ENCODE measurements at regions not wholly inside any gene's neighbourhood (a gene's known extent, or its start where the extent isn't known, plus 50 kb on each side); places are given as distances from the start of the nearest gene placed in this dataset.
A peak's percentile ranks its signal among the peaks of the same experiment; 100 is the strongest.
"Not testable (repeated sequence)": the region's sequence is repeated elsewhere in the genome, so short reads cannot be mapped to it uniquely, and the experiment has no call there.

- FAIRE-seq (no peak), DNase-seq (no peak)
- Histone ChIP-seq H3K4me3 (ENCODE audit: low read length in 3 of 3) (no peak overlapping the region), H3K27me3 (ENCODE audit: control insufficient read depth, insufficient read depth, low read length) (no peaks in the 10 kb centered on the region), H3K9ac (ENCODE audit: low read length in 3 of 3) (no peak overlapping the region), H3K27ac (ENCODE audit: low read depth in 2 of 2, low read length in 2 of 2) (no peak overlapping the region), H3K36me3 (ENCODE audit: control insufficient read depth in 2 of 3, insufficient read depth in 3 of 3, low read length in 3 of 3) (no peaks in the 10 kb centered on the region), H3K9me3 (ENCODE audit: control insufficient read depth in 2 of 3, insufficient read depth in 1 of 3, low read length in 3 of 3) (no peaks in the 10 kb centered on the region), H3K4me1 (ENCODE audit: control insufficient read depth in 2 of 3, insufficient read depth in 2 of 3, low read depth in 1 of 3, low read length in 3 of 3) (no peaks in the 10 kb centered on the region)
- no peak for TF ChIP-seq CTCF (IDR thresholded peaks at IDR 0.05; ENCODE audit: borderline replicate concordance, extremely low read depth, insufficient read depth)
- intact Hi-C loops (cut with DNase I) = no loop called here
Measured at GRCh38 chr18:1544016-1544415, 639.3 kb downstream of the ADCYAP1 start.

GRCh38 chr18:1557711-1558110 lies 653.0 kb downstream of the ADCYAP1 start:
- H3K27me3 ChIP-seq (ENCODE audit: control insufficient read depth, insufficient read depth, low read length); DNase-seq; intact Hi-C loops (cut with DNase I); H3K9ac ChIP-seq (ENCODE audit: low read length in 3 of 3); H3K36me3 ChIP-seq (ENCODE audit: control insufficient read depth in 2 of 3, insufficient read depth in 3 of 3, low read length in 3 of 3); H3K27ac ChIP-seq (ENCODE audit: low read depth in 2 of 2, low read length in 2 of 2); H3K4me1 ChIP-seq (ENCODE audit: control insufficient read depth in 2 of 3, insufficient read depth in 2 of 3, low read depth in 1 of 3, low read length in 3 of 3); H3K9me3 ChIP-seq (ENCODE audit: control insufficient read depth in 2 of 3, insufficient read depth in 1 of 3, low read length in 3 of 3); H3K4me3 ChIP-seq (ENCODE audit: low read length in 3 of 3); FAIRE-seq: not testable (repeated sequence)

- intact Hi-C loops (cut with DNase I) = no loop called here
- FAIRE-seq = no peak
- no peak overlapping the region for H3K4me3 ChIP-seq (ENCODE audit: low read length in 3 of 3)
- H3K4me1 ChIP-seq (ENCODE audit: control insufficient read depth in 2 of 3, insufficient read depth in 2 of 3, low read depth in 1 of 3, low read length in 3 of 3) = no peaks in the 10 kb centered on the region
- H3K36me3 ChIP-seq (ENCODE audit: control insufficient read depth in 2 of 3, insufficient read depth in 3 of 3, low read length in 3 of 3) = no peaks in the 10 kb centered on the region
- H3K9ac ChIP-seq (ENCODE audit: low read length in 3 of 3) = no peak overlapping the region
- peak in 4 of 5 donors; percentile 22 to 38 (median 28) for DNase-seq
- no peaks in the 10 kb centered on the region for H3K9me3 ChIP-seq (ENCODE audit: control insufficient read depth in 2 of 3, insufficient read depth in 1 of 3, low read length in 3 of 3)
- TF ChIP-seq CTCF (IDR thresholded peaks at IDR 0.05; ENCODE audit: borderline replicate concordance, extremely low read depth, insufficient read depth) = no peak
- no peaks in the 10 kb centered on the region for H3K27me3 ChIP-seq (ENCODE audit: control insufficient read depth, insufficient read depth, low read length)
- H3K27ac ChIP-seq (ENCODE audit: low read depth in 2 of 2, low read length in 2 of 2) = no peak overlapping the region
Measured at GRCh38 chr18:1559563-1559962, 654.9 kb downstream of the ADCYAP1 start.

GRCh38 chr18:1564793-1565192 lies 660.1 kb downstream of the ADCYAP1 start:
- FAIRE-seq = no peak
- Histone ChIP-seq H3K27ac (ENCODE audit: low read depth in 2 of 2, low read length in 2 of 2) (no peak overlapping the region), H3K4me3 (ENCODE audit: low read length in 3 of 3) (no peak overlapping the region), H3K9ac (ENCODE audit: low read length in 3 of 3) (no peak overlapping the region), H3K27me3 (ENCODE audit: control insufficient read depth, insufficient read depth, low read length) (no peaks in the 10 kb centered on the region), H3K4me1 (ENCODE audit: control insufficient read depth in 2 of 3, insufficient read depth in 2 of 3, low read depth in 1 of 3, low read length in 3 of 3) (no peaks in the 10 kb centered on the region), H3K9me3 (ENCODE audit: control insufficient read depth in 2 of 3, insufficient read depth in 1 of 3, low read length in 3 of 3) (no peaks in the 10 kb centered on the region), H3K36me3 (ENCODE audit: control insufficient read depth in 2 of 3, insufficient read depth in 3 of 3, low read length in 3 of 3) (no peaks in the 10 kb centered on the region)
- no peak for DNase-seq
- intact Hi-C loops (cut with DNase I) = no loop called here
- no peak for TF ChIP-seq CTCF (IDR thresholded peaks at IDR 0.05; ENCODE audit: borderline replicate concordance, extremely low read depth, insufficient read depth)

Data from kidney (tissue), 13 donors.